Peyer's patch (tissue), 4 donors: ENCODE measurements at regions not wholly inside any gene's neighbourhood (a gene's known extent, or its start where the extent isn't known, plus 50 kb on each side); places are given as distances from the start of the nearest gene placed in this dataset.

Experiments used
- POLR2A ChIP-seq, 2 donors: fragments of 450-650 bp; IDR thresholded peaks; one replicate each; pipeline ENCODE4 v1.5.1; 2017; ENCODE audit warnings: antibody characterized with exemption in 2 of 2, mild to moderate bottlenecking in 2 of 2, moderate library complexity in 2 of 2
- TF ChIP-seq, protein P1 (sequence below), 6 experiments: fragments of 450-650 bp in 4 of 6; fragments of 200-600 bp in 2 of 6; sonication (generic) in 1 of 6; IDR thresholded peaks; one replicate each; pipeline ENCODE4 v1.5.1; 2017 to 2019; ENCODE audit warnings: antibody characterized with exemption in 6 of 6, mild to moderate bottlenecking in 3 of 6, moderate library complexity in 1 of 6

DNA sequence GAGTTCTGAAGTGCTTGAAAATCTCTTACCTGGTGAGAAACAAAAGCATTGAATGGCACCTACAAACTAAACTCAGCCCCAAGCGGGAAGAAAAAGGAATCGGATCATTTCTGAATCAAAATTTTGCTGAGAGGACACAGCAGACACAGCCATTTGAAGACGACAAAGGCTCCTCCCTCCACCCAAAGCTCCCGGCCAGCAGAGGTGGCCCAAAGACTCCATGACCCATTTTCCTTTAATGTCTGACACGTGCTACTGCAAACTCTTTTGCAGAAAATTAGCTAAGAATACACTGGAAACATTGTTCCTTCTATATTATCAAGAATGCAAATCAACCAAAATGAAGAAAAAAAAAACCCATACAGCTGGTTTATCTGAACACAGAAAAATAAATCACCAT is 85.9 kb upstream of the FOXN3 start:
- TF ChIP-seq, protein P1, sequence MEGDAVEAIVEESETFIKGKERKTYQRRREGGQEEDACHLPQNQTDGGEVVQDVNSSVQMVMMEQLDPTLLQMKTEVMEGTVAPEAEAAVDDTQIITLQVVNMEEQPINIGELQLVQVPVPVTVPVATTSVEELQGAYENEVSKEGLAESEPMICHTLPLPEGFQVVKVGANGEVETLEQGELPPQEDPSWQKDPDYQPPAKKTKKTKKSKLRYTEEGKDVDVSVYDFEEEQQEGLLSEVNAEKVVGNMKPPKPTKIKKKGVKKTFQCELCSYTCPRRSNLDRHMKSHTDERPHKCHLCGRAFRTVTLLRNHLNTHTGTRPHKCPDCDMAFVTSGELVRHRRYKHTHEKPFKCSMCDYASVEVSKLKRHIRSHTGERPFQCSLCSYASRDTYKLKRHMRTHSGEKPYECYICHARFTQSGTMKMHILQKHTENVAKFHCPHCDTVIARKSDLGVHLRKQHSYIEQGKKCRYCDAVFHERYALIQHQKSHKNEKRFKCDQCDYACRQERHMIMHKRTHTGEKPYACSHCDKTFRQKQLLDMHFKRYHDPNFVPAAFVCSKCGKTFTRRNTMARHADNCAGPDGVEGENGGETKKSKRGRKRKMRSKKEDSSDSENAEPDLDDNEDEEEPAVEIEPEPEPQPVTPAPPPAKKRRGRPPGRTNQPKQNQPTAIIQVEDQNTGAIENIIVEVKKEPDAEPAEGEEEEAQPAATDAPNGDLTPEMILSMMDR (IDR thresholded peaks at IDR 0.05), result no peak
- no peak for TF ChIP-seq POLR2A (IDR thresholded peaks at IDR 0.05)
